ENCODE measurements at regions not wholly inside any gene's neighbourhood (a gene's known extent, or its start where the extent isn't known, plus 50 kb on each side); places are given as distances from the start of the nearest gene placed in this dataset.
"Not testable (repeated sequence)": the region's sequence is repeated elsewhere in the genome, so short reads cannot be mapped to it uniquely, and the experiment has no call there.

- TF ChIP-seq CTCF (IDR thresholded peaks at IDR 0.05; ENCODE audit: low read depth, low read length): no peak
These were observed 458.9 kb upstream of the ADARB2 start for GRCh38 chr10:2196272-2196671.

GRCh38 chr10:2189356-2189755 lies 452.0 kb upstream of the ADARB2 start:
- DNase-seq (ENCODE audit: extremely low read depth, low read depth): not testable (repeated sequence)

More at GRCh38 chr10:2196272-2196671, 458.9 kb upstream of the ADARB2 start:
- DNase-seq (ENCODE audit: extremely low read depth, low read depth): no peak

GRCh38 chr10:2188371-2188770 lies 451.0 kb upstream of the ADARB2 start:
- no peak for DNase-seq (ENCODE audit: extremely low read depth, low read depth)
- TF ChIP-seq CTCF (IDR thresholded peaks at IDR 0.05; ENCODE audit: low read depth, low read length): no peak

GRCh38 chr10:2173327-2173726 lies 436.0 kb upstream of the ADARB2 start:
- no peak for TF ChIP-seq CTCF (IDR thresholded peaks at IDR 0.05; ENCODE audit: low read depth, low read length)
- no peak for DNase-seq (ENCODE audit: extremely low read depth, low read depth)

- no peak for DNase-seq (ENCODE audit: extremely low read depth, low read depth)
These were observed 428.6 kb upstream of the ADARB2 start for GRCh38 chr10:2165771-2166460.

GRCh38 chr10:2150288-2150687 lies 413.0 kb upstream of the ADARB2 start:
- TF ChIP-seq CTCF (IDR thresholded peaks at IDR 0.05; ENCODE audit: low read depth, low read length): no peak
- DNase-seq (ENCODE audit: extremely low read depth, low read depth): no peak

More at GRCh38 chr10:2165771-2166460, 428.6 kb upstream of the ADARB2 start:
- TF ChIP-seq CTCF (IDR thresholded peaks at IDR 0.05; ENCODE audit: low read depth, low read length): no peak

- no peak for DNase-seq (ENCODE audit: extremely low read depth, low read depth)
- TF ChIP-seq CTCF (IDR thresholded peaks at IDR 0.05; ENCODE audit: low read depth, low read length): no peak
These were observed 408.7 kb upstream of the ADARB2 start for GRCh38 chr10:2145926-2146478.

GRCh38 chr10:2145491-2145890 lies 408.2 kb upstream of the ADARB2 start:
- no peak for TF ChIP-seq CTCF (IDR thresholded peaks at IDR 0.05; ENCODE audit: low read depth, low read length)
- DNase-seq (ENCODE audit: extremely low read depth, low read depth): no peak
